PC-9 (cell line): ENCODE measurements at regions not wholly inside any gene's neighbourhood (a gene's known extent, or its start where the extent isn't known, plus 50 kb on each side); places are given as distances from the start of the nearest gene placed in this dataset.

Experiments
- BruUV-seq: library from RNA; stranded (reverse); fragments of 400-500 nt; replicated peaks from 2 replicates; lab custom pipeline; 2021; lab: Mats Ljungman, UMichigan
- CTCF ChIA-PET: fragments of 300-600 bp; sonication (Branson Sonifier 250); formaldehyde crosslinking; loops from one replicate; lab custom pipeline; 2022; ENCODE audit warnings: antibody characterized with exemption; lab: Charles Lee
- POLR2A ChIA-PET: fragments of 300-600 bp; sonication (Branson Sonifier 250); formaldehyde crosslinking; loops from one replicate; lab custom pipeline; 2022; ENCODE audit warnings: antibody characterized with exemption; ENCODE audit not compliant: unreplicated experiment; lab: Charles Lee
- DNase-seq, 2 experiments: peaks; one replicate each; pipeline versions ENCODE4 v3.0.0 to v3.0.0-alpha.2; 2015 to 2022; ENCODE audit warnings: mixed read lengths in 1 of 2
- H2AFZ ChIP-seq: fragments of 200-600 bp; sonication (generic); 2 replicates; pipeline ENCODE4 v1.8.1; 2017; ENCODE audit warnings: antibody characterized with exemption
- H3F3A ChIP-seq: fragments of 200-600 bp; sonication (generic); 2 replicates; pipeline ENCODE4 v1.8.1; 2017; ENCODE audit warnings: antibody characterized with exemption, mild to moderate bottlenecking, low read depth; ENCODE audit not compliant: insufficient read depth
- H3K27ac ChIP-seq: fragments of 200-600 bp; sonication (generic); 2 replicates; pipeline ENCODE4 v1.6.1; 2016; ENCODE audit warnings: mixed run types
- H3K27me3 ChIP-seq: fragments of 200-600 bp; sonication (generic); 2 replicates; pipeline ENCODE4 v1.6.1; 2016; ENCODE audit warnings: low read depth, mixed run types; ENCODE audit not compliant: insufficient read depth
- H3K36me3 ChIP-seq: fragments of 200-600 bp; sonication (generic); 2 replicates; pipeline ENCODE4 v1.6.1; 2016; ENCODE audit warnings: low read depth, mixed run types
- H3K4me1 ChIP-seq: fragments of 200-600 bp; sonication (generic); replicated peaks from 2 replicates; pipeline ENCODE4 v1.6.1; 2016; ENCODE audit warnings: mixed run types; ENCODE audit not compliant: insufficient read depth
- H3K4me2 ChIP-seq: fragments of 200-600 bp; sonication (generic); 2 replicates; pipeline ENCODE4 v1.6.1; 2017; ENCODE audit warnings: mixed run types
- H3K4me3 ChIP-seq: fragments of 200-600 bp; sonication (generic); 2 replicates; pipeline ENCODE4 v1.6.1; 2016; ENCODE audit warnings: mixed run types
- H3K79me2 ChIP-seq: fragments of 200-600 bp; sonication (generic); 2 replicates; pipeline ENCODE4 v1.6.1; 2017; ENCODE audit warnings: low read depth, mixed run types
- H3K9me2 ChIP-seq: fragments of 200-600 bp; sonication (generic); 2 replicates; pipeline ENCODE4 v1.8.1; 2017; ENCODE audit warnings: mild to moderate bottlenecking; ENCODE audit not compliant: insufficient read depth
- H3K9me3 ChIP-seq: fragments of 200-600 bp; sonication (generic); 2 replicates; pipeline ENCODE4 v1.8.1; 2016; ENCODE audit warnings: low read depth; ENCODE audit not compliant: insufficient read depth
- H4K20me1 ChIP-seq: fragments of 200-600 bp; sonication (generic); 2 replicates; pipeline ENCODE4 v1.8.1; 2017; ENCODE audit not compliant: insufficient read depth
- EZH2 ChIP-seq: fragments of 200-600 bp; sonication (generic); IDR thresholded peaks from 2 replicates; pipeline ENCODE4 v1.8.0; 2017; ENCODE audit warnings: antibody characterized with exemption, low read depth
- intact Hi-C: fragments of 100-400 bp; cut with micrococcal nuclease; formaldehyde crosslinking; loops from one replicate; pipeline ENCODE4 v1.10.0; 2022; ENCODE audit not compliant: unreplicated experiment
- TF ChIP-seq, protein P1 (sequence below): fragments of 200-600 bp; sonication (generic); conservative IDR thresholded peaks from 2 replicates; pipeline ENCODE4 v1.6.1; 2017; ENCODE audit warnings: mixed run types, antibody characterized with exemption, mild to moderate bottlenecking, moderate library complexity

DNA sequence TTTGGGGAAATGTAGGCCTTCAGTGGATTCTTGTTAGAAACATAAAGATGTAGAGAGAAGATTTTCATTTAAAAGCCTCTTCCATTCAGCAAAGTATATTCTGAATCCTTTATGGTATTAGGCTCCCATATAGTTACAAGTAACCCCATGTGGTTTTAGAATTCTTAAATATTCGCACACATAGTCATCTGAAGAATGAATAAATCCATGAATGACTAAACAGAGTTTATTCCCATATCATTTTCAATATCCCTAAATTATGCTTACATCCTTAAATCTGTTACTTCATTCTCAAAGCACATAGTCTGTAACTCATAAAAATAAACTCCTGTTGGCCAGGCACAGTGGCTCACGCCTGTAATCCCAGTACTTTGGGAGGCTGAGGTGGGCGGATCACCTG lies 962.1 kb downstream of the KCNJ18 start:
- Histone ChIP-seq H3K36me3 (no peaks in the 10 kb centered on the region), H3K27ac (no peak overlapping the region), H4K20me1 (no peaks in the 10 kb centered on the region), H3K4me3 (no peak overlapping the region), H3K9me3 (no peaks in the 10 kb centered on the region), H3K4me2 (no peak overlapping the region), H3K4me1 (no peaks in the 10 kb centered on the region), H3K79me2 (no peaks in the 10 kb centered on the region), H3K9me2 (no peaks in the 10 kb centered on the region), H3F3A (no peaks in the 10 kb centered on the region), H2AFZ (no peak overlapping the region), H3K27me3 (no peaks in the 10 kb centered on the region)
- ChIA-PET POLR2A (no interaction called here), CTCF (no interaction called here)
- no peak for DNase-seq
- BruUV-seq: no TSS peak
- TF ChIP-seq, protein P1, sequence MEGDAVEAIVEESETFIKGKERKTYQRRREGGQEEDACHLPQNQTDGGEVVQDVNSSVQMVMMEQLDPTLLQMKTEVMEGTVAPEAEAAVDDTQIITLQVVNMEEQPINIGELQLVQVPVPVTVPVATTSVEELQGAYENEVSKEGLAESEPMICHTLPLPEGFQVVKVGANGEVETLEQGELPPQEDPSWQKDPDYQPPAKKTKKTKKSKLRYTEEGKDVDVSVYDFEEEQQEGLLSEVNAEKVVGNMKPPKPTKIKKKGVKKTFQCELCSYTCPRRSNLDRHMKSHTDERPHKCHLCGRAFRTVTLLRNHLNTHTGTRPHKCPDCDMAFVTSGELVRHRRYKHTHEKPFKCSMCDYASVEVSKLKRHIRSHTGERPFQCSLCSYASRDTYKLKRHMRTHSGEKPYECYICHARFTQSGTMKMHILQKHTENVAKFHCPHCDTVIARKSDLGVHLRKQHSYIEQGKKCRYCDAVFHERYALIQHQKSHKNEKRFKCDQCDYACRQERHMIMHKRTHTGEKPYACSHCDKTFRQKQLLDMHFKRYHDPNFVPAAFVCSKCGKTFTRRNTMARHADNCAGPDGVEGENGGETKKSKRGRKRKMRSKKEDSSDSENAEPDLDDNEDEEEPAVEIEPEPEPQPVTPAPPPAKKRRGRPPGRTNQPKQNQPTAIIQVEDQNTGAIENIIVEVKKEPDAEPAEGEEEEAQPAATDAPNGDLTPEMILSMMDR: no peak
- TF ChIP-seq EZH2: no peak
- intact Hi-C loops: no loop called here

DNA sequence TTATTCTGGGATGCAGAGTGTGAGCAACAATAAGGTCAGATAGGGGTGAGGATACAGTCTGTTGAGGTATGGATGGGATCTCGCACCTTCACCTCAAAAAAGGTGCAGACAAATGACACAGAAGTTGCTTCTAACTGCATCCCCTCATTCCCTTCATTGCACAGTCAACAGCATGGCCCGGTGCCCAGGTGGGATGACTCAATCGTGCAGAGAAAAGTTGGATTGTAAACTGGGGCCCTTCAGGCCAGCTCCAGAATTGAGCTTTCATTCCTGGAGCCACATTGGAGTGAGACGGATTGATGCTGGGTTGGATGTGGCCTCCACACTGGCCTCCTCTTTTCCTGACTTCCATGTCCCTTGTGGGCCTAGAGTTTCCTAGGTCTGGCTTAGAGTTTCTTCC lies 977.4 kb downstream of the KCNJ18 start:
- no peaks in the 10 kb centered on the region for H3K79me2 ChIP-seq
- H3K36me3 ChIP-seq: no peaks in the 10 kb centered on the region
- no peaks in the 10 kb centered on the region for H4K20me1 ChIP-seq
- no peak overlapping the region for H3K4me2 ChIP-seq
- H3K27me3 ChIP-seq: no peaks in the 10 kb centered on the region
- intact Hi-C loops: loop anchor here (10.0 kb wide), 1 partner anchor 65 kb away; no protein-coding TSS in a partner anchor
- H3K9me2 ChIP-seq: no peaks in the 10 kb centered on the region; the same call in 1 of the 2 replicates
- H3K4me1 ChIP-seq: no peaks in the 10 kb centered on the region
- POLR2A ChIA-PET: no interaction called here
- no TSS peak for BruUV-seq
- H3K4me3 ChIP-seq: no peak overlapping the region
- no peak for TF ChIP-seq EZH2
- TF ChIP-seq, protein P1: no peak
- no peak overlapping the region for H2AFZ ChIP-seq
- no peaks in the 10 kb centered on the region for H3K9me3 ChIP-seq
- DNase-seq: no peak
- no peaks in the 10 kb centered on the region for H3F3A ChIP-seq
- CTCF ChIA-PET: no interaction called here
- H3K27ac ChIP-seq: no peak overlapping the region

DNA sequence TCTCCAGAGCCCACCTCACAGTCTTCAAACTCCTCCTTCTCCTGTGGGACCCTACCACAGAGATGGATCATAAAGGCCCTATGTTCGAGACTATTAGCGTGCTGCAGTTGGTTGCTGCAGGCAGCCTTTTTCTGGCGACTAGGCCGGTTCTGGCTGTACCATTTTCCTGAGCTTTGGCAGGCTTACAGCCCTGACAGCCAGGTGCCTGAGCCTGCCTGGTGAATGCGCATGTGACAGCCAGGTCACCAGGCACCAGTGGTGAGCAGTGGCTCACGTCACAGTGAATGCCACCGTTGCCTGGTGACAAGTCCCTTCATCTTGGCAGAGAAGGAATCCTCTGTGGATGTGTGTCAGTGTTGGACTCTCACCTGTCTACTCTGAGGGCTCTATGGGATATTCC lies 978.8 kb downstream of the KCNJ18 start:
- no peaks in the 10 kb centered on the region for H4K20me1 ChIP-seq
- H3K27me3 ChIP-seq: no peaks in the 10 kb centered on the region
- POLR2A ChIA-PET: no interaction called here
- no peaks in the 10 kb centered on the region for H3K36me3 ChIP-seq
- BruUV-seq: no TSS peak
- no peaks in the 10 kb centered on the region for H3K9me3 ChIP-seq
- H3K4me2 ChIP-seq: no peak overlapping the region
- no peaks in the 10 kb centered on the region for H3K9me2 ChIP-seq
- H3F3A ChIP-seq: no peaks in the 10 kb centered on the region
- DNase-seq: no peak
- CTCF ChIA-PET: no interaction called here
- H3K4me1 ChIP-seq: no peaks in the 10 kb centered on the region
- no peaks in the 10 kb centered on the region for H3K79me2 ChIP-seq
- TF ChIP-seq EZH2: no peak
- TF ChIP-seq, protein P1: no peak
- intact Hi-C loops: no loop called here
- no peak overlapping the region for H3K27ac ChIP-seq
- H3K4me3 ChIP-seq: no peak overlapping the region
- no peak overlapping the region for H2AFZ ChIP-seq
